ENCODE measurements at regions not wholly inside any gene's neighbourhood (a gene's known extent, or its start where the extent isn't known, plus 50 kb on each side); places are given as distances from the start of the nearest gene placed in this dataset.

GRCh38 chr3:34141841-34142337, 343.5 kb downstream of the PDCD6IP start:
- TF ChIP-seq POLR2AphosphoS5 (IDR thresholded peaks at IDR 0.05; ENCODE audit: low read depth) (no peak), SPI1 (IDR thresholded peaks at IDR 0.05; ENCODE audit: borderline replicate concordance, low read depth) (no peak), GABPA (IDR thresholded peaks at IDR 0.05; ENCODE audit: low read depth) (no peak), CTCF (IDR thresholded peaks at IDR 0.05; ENCODE audit: insufficient read depth, low read length) (no peak), REST (IDR thresholded peaks at IDR 0.05; ENCODE audit: insufficient replicate concordance, low read depth) (no peak)

GRCh38 chr3:34145796-34146195, 347.4 kb downstream of the PDCD6IP start:
- Histone ChIP-seq H3K27ac (replicated peaks) (no peak overlapping the region), H3K27me3 (ENCODE audit: insufficient read depth, poor library complexity, severe bottlenecking) (no peaks in the 10 kb centered on the region), H3K4me3 (replicated peaks; ENCODE audit: insufficient read depth, low read length) (no peak overlapping the region)
- TF ChIP-seq CTCF (IDR thresholded peaks at IDR 0.05; ENCODE audit: insufficient read depth, low read length) (no peak), GABPA (IDR thresholded peaks at IDR 0.05; ENCODE audit: low read depth) (no peak), SPI1 (IDR thresholded peaks at IDR 0.05; ENCODE audit: borderline replicate concordance, low read depth) (no peak), POLR2AphosphoS5 (IDR thresholded peaks at IDR 0.05; ENCODE audit: low read depth) (no peak), REST (IDR thresholded peaks at IDR 0.05; ENCODE audit: insufficient replicate concordance, low read depth) (no peak)
- no peak for DNase-seq (ENCODE audit: low read depth in 1 of 2, low spot score in 1 of 2)

More at GRCh38 chr3:34141841-34142337, 343.5 kb downstream of the PDCD6IP start:
- Histone ChIP-seq H3K27me3 (ENCODE audit: insufficient read depth, poor library complexity, severe bottlenecking) (no peaks in the 10 kb centered on the region), H3K27ac (replicated peaks) (no peak overlapping the region), H3K4me3 (replicated peaks; ENCODE audit: insufficient read depth, low read length) (no peak overlapping the region)
- DNase-seq (ENCODE audit: low read depth in 1 of 2, low spot score in 1 of 2): no peak

- no peaks in the 10 kb centered on the region for H3K27me3 ChIP-seq (ENCODE audit: insufficient read depth, poor library complexity, severe bottlenecking)
- no peak overlapping the region for H3K27ac ChIP-seq (replicated peaks)
- TF ChIP-seq REST (IDR thresholded peaks at IDR 0.05; ENCODE audit: insufficient replicate concordance, low read depth) (no peak), POLR2AphosphoS5 (IDR thresholded peaks at IDR 0.05; ENCODE audit: low read depth) (no peak), CTCF (IDR thresholded peaks at IDR 0.05; ENCODE audit: insufficient read depth, low read length) (no peak), GABPA (IDR thresholded peaks at IDR 0.05; ENCODE audit: low read depth) (no peak), SPI1 (IDR thresholded peaks at IDR 0.05; ENCODE audit: borderline replicate concordance, low read depth) (no peak)
- no peak for DNase-seq (ENCODE audit: low read depth in 1 of 2, low spot score in 1 of 2)
- H3K4me3 ChIP-seq (replicated peaks; ENCODE audit: insufficient read depth, low read length): no peak overlapping the region
Observed at GRCh38 chr3:34146596-34146995, 348.2 kb downstream of the PDCD6IP start.

Measured in HL-60 (cell line).